Superior temporal gyrus (tissue), 1 donor: ENCODE measurements at regions not wholly inside any gene's neighbourhood (a gene's known extent, or its start where the extent isn't known, plus 50 kb on each side); places are given as distances from the start of the nearest gene placed in this dataset.

Experiments used
- DNase-seq: peaks from one replicate; pipeline ENCODE4 v3.0.0-alpha.2; 2016; ENCODE audit errors: extremely low spot score

DNA sequence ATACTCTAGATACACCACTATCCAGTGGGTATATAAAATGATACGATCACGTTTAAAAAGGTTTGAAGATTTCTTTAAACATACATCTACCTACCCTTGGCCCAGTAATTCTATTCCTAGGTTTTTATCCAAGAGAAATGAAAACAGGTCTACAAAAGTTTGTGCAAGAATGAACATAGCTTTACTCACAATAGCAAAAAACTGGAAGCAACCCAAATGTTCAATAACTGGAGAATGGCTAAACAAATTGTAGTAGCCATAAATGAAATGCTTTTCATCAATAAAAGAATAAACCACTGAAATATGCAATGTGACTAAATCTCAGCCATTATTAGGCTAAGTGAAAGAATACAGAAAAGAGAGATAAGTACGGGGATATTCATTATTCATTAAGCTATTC is 438.9 kb downstream of the ARHGEF28 start:
- DNase-seq = no peak

DNA sequence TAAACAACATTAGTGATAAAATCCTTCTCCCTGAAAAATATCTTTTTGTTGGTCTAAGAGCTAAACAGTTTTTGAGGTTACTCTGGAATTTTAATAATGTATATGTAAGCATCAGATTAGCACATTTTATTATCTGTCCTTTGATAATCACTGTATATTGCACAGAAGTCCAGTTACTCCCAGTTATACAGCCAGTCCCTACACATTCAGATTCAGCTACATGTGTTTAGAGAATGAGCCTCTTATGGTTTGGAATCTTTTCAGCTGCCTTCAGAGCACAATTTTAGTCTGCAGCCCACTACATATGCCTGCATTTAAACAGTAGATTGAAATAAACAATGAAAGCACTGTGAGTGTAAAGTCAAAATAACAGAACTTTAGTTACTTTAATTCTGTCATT is 438.2 kb downstream of the ARHGEF28 start:
- no peak for DNase-seq

DNA sequence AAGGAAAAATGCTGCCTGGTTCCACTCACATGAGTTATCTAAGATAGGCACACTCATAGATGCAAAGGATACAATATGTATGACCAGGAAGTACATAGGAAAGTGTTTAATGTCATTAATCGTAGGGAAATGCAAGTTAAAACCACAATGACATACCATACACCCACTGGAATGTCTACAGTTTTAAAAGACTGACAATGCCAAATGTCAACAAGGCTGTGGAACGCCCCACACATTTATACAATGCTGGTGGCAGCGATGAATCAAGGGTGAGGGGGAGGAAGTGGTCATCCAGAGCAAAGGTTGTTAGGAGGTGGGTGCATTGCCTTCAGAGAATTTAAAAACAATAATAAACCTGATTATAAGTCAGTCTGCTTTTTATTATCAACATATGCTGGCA is 437.8 kb downstream of the ARHGEF28 start:
- DNase-seq = no peak

DNA sequence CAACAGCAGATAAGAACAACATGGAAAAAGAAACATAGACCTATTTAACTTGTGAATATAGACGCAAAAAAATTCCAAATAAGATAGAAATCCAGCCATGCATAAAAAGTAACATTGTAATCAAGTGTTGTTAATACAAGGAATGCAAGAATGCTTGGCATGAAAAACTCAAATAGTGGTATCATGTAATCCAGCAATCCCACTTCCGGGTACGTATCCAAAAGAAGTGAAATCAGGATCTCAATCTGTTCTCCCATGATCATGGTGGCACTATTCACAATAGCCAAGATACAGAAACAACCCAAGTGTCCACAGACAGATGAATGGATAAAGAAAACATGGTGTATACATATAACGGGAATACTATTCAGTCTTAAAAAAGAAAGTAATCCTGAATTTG is 437.4 kb downstream of the ARHGEF28 start:
- no peak for DNase-seq

DNA sequence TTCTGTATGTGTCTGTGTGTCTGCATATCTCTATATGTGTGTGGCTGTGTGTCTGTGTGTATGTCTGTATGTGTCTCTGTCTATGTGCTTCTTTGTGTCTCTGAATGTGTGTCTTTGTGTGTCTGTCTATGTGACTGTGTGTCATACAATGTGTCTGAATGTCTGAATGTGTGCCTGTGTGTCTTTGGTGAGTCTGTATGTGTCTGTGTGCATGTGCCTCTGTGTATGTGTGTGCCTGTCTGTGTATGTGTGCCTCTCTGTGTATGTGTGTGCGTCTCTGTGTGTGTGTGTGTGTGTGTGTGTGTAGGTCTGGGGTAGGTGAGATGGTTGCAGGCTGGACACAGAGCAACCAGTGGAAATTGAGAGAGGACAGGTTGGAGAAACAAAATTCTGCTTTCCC is 435.3 kb downstream of the ARHGEF28 start:
- no peak for DNase-seq

DNA sequence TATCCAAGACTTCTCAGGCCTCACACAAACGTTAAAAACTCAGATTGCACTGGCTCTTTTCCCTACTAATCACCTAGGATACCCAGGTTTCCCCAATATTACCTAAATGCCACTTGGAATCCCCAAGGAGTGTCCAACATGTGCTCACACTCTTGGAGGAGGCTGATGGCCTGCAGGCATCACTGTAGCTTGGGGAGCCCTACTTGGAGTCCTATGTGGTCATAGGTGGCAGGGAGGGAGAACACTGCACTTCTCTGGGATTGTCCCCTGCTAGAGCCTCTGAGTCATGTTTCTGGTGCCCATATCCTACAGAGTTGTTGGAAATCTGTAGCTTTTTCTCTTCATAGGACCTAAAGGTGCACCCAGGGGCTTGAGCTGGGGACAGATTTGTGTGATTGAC is 433.7 kb downstream of the ARHGEF28 start:
- DNase-seq = no peak

DNA sequence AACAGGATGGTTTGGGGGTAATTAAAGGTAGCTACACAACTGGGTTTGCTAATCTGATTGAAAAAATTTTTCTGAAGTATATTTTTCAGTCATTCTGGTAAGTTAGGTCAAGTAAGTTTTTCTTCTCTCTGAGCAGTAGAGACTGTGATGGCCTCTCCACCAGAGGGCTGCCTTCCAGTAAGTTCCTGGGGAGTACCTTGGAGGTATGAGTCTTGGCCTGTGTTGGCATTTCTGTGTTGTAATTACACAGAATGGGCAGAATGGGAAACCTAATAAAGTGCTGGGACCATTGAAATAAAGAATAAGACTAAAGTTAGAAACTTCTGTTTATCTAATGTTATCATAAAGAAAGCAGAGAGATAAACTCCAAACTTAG is 430.8 kb downstream of the ARHGEF28 start:
- no peak for DNase-seq

DNA sequence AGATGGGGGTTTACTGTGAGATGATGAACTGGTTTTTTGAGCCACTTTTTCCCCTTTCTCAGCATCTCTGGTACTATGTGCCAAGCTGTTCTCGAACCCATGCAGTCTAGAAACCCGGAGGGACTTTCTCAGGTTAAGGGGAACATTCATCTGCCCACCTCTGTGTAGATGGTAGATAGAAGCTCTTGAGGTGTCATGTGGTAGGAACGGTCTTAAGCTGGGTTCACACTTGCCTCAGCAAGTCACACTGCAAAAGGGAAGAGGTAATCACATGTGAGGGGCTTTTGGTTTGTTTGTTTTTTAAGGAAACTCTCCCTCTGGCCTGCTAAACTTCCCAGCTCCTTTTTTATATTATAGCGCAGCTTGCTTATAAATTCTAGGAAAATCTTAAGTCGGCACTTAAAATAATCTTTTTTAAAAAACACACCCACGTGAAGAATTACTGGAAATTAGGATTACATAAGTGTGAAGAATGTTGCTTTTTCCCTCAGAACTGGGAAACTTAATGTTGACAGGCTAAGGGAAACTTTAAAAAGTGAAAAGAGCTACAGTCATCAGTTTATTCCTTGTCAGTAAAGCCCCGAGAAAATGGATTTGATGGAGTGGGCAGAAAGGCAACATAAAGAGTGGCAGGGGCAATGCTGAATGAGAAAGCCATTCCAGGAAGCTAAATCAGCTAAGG is 430.3 kb downstream of the ARHGEF28 start:
- peak; percentile 54 for DNase-seq

DNA sequence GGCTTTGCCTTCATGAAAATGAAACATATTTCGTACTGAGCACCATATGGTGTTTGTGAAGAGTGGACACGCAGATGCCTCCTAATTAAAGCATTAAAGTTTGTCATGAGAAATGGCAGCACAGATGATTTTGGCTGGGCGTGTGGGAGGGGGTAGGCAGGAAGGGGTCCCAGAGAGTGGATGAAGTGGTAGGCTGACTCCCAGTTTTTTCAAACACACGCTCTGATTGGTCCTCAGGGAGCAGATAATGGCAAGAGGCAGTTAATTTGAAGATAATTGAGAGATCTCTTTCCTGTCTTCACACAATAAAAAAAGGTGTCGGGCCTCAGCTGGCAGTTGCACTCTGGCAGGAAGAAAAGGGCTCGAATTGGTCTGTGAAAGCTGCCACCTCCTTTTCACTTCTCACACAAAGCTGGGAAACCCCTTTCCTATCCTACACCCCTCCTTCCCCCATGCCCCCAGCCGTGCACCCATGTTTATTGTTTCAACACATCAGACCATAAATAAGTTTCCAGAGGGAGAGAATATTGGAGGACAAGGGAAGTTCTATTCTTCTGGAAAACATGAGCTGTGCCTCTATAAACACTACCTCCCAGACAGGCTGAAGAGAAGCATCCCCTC is 429.6 kb downstream of the ARHGEF28 start:
- DNase-seq = peak; percentile 31

DNA sequence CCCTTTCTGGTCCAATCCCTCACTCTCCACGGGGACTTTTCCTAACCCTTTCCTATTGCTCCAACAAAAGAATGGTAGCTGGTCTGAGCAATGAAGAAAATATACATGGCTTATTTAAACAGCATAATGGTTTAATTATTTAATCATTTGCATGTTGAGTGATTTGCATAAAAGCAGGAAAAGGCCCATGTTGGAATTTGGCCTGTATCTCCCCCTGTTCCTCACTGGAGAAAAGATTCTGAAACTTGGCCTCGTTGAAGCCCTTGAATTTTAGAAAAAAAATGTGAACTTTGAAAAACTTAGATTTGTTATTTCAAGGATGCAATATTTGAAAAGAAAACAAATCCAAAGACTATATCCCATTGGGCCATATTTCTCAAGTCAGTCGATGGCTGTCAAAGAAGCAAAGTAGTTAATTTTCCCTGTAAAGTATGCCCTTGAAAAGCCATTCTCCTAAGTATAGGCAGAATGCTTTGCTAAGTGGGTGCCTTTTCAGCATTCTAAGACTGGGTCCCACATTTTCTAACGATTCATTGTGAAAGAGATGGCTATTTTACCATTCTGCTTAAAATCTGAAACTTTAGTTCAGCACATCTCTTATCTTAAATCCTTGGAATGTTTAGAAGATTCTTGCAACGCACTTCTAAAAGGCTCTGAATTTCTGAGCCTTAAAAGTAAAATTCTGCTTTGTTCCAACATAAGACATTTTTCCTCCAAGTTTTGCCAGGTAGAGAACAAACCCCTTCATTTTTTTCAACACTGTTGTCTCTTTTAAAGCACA is 428.8 kb downstream of the ARHGEF28 start:
- no peak for DNase-seq

DNA sequence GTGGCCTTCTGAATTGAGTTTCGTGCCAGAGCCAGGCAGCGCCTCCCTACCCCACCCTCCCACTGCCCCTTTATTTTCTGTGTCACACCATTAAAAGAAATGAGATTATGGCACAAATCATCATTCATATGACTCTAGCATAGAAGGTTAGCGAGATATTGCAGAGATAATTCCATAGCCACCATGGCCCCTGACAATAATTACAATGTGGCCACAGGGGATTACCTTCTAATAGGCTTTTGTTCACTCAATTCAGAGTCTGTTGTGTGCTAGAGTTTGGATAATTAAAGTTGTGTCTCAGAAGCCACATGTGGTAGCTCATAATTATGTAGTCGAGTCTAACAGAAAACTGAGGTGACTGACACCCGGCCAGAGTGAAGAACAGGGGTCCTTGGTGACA is 428.1 kb downstream of the ARHGEF28 start:
- no peak for DNase-seq

DNA sequence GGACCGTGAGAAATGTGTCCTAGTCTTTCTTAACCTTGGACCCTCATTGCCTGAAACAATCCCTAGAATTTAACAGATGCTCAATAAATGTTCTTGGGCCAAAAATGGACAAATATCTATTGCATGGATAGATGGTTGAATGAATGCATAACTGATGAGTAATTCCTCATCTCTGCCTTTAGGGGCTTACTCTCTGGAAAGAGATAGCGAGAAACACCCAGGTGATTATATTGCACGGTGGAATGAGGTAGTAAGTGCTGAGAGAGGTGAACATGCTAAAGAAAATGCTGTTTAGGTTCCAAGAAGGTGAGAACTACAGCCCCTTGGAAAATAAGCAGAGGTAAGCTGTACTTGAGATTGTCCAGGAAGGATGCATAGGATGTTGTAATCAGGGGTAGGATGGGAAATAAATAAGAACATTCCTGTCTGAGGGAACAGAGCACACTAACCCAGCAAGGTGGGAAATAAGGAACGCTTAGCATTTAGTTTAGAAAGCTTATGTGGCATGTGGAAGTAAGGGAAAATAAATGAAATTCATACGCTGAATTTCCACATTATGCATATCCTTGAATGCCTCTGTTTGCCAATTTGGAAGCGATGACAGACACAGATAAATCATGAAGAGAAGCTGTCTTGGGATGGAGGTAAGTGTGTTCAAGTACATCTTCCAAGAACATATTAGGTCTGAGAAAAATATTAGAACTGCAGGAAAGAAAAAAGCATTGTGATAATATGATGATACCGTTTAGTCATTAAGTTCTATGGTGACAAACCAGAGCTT is 426.6 kb downstream of the ARHGEF28 start:
- DNase-seq = no peak

DNA sequence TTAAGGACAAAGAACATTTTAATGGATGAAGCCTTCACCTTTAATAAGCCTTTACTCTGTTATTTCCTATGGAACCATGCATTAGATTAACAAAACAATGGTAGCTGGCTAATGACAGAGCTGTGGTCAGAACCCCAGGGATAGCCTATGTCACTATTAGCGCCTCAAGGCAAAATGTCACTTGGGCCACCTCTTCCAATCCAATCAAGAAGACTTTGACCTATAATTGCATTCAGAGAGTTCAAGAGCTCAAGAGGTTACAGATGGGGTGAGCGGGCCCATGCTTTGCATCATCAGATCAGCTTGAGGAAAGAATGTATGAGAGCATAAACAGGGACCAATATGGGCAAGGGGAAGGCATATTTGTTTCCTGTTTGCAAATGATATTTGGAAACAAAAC is 425.1 kb downstream of the ARHGEF28 start:
- no peak for DNase-seq

DNA sequence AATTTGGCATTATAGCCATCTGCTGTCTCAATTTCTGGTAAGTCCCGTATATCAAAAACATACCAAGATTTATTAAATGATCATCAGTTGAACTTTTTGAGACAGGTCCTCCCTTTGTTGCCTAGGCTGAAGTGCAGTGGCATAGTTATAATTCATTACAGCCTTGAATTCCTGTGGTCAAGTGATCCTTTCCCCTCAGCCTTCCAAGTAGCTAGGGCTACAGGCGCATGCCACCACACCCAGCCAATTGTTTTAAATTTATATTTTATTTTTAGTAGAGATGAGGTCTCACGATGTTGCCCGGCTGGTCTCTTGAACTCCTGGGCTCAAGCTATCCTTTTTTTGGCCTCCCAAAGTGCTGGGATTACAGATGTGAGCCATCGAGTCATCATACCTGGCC is 418.9 kb downstream of the ARHGEF28 start:
- DNase-seq = no peak

DNA sequence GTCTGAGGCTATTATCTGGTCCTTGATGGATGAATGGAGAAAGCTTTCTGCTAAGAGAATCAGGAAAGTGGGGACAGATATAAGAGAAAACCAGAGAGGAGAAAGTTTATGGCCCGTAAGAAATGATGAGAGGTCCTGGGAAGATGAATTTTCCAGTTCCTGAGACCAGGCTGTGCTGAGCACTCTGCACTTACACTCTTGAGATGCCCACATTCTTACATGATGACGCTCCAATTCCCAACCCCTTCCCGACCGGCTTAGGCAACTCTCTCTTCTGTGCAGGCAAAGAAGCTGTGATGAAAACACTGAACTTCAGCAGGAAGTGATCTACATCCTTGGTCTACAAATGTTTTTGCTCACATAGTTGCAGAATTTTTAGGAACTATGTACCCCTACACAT is 417.0 kb downstream of the ARHGEF28 start:
- DNase-seq = no peak

DNA sequence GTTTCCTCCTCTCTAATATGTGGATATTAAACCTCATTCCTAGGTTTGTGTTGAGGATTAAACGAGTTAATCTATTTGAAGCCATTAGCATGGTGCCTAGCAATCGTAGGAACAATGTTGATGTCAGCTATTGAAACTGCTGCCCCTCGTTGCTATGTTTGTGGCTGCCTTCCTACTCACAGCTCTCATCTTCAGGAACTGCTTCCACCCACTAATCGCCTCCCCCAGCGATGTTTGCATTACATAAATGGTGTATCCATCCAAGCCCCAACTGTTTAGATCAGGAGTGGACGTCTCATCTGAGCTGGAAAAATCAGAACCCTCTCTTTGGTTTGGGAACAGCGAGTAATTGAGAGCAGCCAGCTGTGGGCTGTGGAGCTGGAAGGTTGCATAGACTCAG is 416.6 kb downstream of the ARHGEF28 start:
- DNase-seq = peak; percentile 39

DNA sequence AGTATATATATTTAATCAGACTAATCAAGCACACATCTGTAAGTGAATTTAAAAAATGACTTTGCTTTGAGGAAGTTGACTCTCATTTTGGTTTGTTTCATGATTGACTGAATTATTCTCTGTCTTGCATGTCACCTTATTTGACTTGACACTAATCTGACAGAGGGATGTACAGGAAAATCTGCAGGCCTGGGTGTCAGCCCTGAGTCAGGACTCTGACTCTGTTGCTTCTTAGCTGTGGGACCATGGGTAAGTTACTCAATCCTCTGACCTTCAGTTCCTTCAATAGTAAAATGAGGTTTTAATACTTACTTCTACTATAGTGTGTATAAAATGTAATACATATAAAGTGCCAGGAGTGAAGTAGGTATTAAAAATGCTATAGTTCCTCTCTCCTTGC is 415.9 kb downstream of the ARHGEF28 start:
- no peak for DNase-seq

DNA sequence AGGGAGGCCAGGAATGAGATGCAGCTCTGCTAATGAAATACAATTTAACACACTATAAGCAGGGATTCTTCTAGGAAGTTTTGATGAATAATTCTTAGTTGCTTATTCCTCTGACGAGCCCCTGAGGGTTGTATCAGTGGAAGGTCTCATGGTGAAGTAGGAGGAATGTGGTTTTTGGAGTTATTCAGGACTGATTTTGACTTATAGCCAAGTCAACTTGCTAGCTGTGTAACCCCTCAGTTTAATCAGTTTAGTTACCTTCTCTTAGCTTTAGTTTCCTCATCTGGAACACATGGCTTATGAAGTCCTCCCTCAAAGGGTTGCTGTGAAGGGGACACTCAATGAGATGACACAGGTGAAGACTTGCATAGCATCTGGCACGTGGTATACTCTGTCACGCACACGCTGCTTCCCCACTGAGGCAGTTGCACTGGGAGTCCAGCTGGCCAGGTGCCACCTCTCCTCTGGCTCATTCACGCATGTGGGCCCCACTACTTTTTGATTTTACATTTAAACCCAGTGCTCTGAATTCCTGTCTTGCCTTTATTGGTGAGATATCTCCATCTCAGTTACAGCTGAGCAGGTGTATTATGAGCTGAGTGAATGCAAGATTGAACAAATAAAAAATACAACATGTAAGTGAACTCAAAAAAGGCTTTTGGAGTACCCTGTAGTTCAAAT is 415.0 kb downstream of the ARHGEF28 start:
- no peak for DNase-seq

DNA sequence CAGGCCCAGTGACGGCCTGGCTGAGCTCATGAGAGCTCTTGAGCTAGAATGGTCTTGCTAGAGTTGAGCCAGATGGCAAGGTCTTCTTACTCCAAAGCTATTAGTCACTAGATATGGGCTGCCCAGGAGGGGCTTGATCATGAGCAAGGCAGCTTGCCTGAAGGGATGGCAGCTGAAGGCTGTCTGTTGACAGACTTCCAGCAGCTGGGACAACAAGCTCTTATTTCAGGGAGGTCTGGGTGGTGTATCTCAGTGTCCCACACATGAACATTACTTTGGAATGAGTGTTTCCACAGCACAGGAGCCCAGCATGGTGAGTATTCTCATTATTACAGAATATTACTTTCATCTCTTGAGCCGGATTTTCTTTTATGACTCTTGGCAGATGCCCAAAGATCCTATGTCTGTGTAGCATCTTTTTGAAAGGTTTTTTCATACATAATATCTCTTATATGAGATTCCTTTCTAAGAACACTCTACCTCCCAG is 414.1 kb downstream of the ARHGEF28 start:
- DNase-seq = no peak

DNA sequence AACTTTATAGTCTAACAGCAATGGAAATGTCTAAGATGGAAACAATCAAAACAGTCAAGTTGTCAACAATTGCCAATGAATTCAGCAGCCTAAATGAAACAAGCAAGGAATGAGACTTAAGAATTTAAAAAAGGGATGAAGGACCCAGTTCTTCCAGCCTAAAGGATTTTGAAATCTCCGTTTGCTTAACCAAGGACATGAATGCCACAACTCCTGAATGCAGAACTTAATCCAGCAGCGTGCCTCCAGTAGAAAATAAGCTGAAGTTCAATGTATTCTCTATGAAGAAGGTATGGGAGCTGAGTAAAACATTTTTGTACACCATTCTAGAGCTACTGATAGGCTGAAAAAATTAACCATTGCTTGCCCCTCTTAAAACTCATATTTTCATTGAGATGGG is 411.3 kb downstream of the ARHGEF28 start:
- DNase-seq = no peak

DNA sequence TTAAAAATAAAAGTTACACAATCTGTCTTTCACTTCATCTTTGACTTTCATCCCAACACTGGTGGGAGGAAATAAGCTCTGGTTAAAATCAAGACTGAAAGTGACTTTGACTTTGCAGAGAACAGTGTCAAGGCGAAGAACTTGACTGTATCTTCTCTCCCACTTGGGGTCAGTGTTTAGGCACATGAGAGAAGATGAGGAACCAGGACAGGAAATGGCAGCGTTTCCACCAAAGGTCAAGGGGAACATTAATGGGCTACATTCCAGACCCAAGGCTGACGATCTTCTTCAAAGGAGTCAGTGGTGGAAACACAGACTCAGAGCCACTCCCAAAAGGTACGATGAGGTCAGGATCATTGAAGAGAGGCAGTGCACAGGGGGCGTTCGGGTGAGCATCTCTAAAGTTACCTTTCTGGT is 409.5 kb downstream of the ARHGEF28 start:
- peak; percentile 54 for DNase-seq

DNA sequence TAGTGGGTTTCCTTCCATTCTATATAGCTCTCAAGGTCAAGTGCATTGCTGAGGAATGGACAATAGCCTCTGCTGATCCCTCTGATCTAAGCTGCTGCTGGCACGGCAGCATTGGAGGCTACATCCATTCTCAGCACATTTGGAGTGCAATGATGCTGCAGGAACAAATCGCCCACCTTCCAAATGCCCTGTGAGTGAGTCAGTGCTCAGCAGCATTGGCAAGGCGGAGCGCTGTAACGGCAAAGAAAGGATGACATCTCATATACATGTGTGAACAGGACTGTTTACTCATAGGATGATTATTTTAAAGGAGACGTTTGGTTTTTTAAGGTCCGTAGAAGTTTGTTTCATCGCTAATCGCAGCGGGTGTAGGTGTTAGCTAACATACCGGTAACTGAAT is 408.7 kb downstream of the ARHGEF28 start:
- peak; percentile 61 for DNase-seq
